ENCODE measurements at regions not wholly inside any gene's neighbourhood (a gene's known extent, or its start where the extent isn't known, plus 50 kb on each side); places are given as distances from the start of the nearest gene placed in this dataset.
"Not testable (repeated sequence)": the region's sequence is repeated elsewhere in the genome, so short reads cannot be mapped to it uniquely, and the experiment has no call there.

DNA sequence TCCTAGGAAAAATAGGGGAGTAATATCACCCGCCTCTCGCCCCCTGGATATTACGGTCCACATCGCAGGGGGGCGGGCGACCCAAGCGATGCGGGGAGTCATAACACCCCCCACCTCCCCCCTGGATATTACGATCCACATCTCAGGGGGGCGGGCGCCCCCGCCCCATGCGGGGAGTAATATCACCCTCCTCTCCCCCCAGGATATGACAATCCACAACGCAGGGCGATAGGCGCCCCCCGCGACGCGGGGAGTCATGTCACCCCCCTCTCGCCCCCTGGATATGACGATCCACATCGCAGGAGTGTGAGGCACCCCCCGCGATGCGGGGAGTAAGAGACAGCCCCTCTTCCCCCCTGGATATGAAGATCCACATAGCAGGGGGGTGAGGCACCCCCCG, 684.4 kb upstream of the PCDH9 start:
- Mint-ChIP-seq H3K36me3 (ENCODE audit: low read depth) (no peaks in the 10 kb centered on the region), H3K9me3 (peaks cover 21% of the 10 kb centered on the region), H3K27me3 (no peaks in the 10 kb centered on the region), H3K4me3 (no peak overlapping the region), H3K27ac (no peak overlapping the region), H3K4me1 (ENCODE audit: low read depth) (no peaks in the 10 kb centered on the region)
- intact Hi-C loops (cut with micrococcal nuclease): no loop called here

DNA sequence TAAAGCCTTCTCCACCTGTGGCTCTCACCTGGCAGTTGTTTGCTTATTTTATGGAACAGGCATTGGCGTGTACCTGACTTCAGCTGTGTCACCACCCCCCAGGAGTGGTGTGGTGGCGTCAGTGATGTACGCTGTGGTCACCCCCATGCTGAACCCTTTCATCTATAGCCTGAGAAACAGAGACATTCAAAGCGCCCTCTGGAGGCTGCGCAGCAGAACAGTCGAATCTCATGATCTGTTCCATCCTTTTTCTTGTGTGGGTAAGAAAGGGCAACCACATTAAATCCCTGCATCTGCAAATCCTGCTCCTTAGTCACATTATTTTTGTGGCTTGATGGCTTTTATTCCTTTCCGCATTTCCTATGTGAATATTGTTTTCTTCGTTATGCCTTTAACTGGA, 672.8 kb upstream of the PCDH9 start:
- H3K36me3 Mint-ChIP-seq (ENCODE audit: low read depth); intact Hi-C loops (cut with micrococcal nuclease); H3K27me3 Mint-ChIP-seq; H3K27ac Mint-ChIP-seq; H3K4me1 Mint-ChIP-seq (ENCODE audit: low read depth); H3K4me3 Mint-ChIP-seq: not testable (repeated sequence)
- peaks cover 76% of the 10 kb centered on the region for H3K9me3 Mint-ChIP-seq

DNA sequence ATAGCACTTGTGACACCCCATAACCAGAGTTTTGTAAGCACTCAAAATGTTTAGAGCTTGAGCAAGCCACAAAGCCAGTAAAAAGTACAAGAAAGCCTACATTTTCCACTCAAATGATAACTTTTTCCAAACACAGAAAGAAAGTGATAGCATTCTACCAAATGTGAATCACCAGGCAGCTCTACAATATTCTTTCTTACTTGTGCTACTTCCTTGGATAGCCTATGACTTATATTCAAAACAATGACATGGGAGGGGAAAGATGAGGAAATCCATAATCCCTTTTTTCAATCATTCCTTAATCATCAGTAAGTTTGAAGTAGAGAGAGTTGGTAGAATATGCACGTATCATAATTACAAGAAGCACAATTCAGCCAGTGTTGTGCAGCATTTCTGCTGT, 650.8 kb upstream of the PCDH9 start:
- no peaks in the 10 kb centered on the region for H3K36me3 Mint-ChIP-seq (ENCODE audit: low read depth)
- no peak overlapping the region for H3K4me3 Mint-ChIP-seq
- no peaks in the 10 kb centered on the region for H3K27me3 Mint-ChIP-seq
- no peak overlapping the region for H3K27ac Mint-ChIP-seq
- no peaks in the 10 kb centered on the region for H3K4me1 Mint-ChIP-seq (ENCODE audit: low read depth)
- intact Hi-C loops (cut with micrococcal nuclease): no loop called here
- H3K9me3 Mint-ChIP-seq: peaks cover 34% of the 10 kb centered on the region

DNA sequence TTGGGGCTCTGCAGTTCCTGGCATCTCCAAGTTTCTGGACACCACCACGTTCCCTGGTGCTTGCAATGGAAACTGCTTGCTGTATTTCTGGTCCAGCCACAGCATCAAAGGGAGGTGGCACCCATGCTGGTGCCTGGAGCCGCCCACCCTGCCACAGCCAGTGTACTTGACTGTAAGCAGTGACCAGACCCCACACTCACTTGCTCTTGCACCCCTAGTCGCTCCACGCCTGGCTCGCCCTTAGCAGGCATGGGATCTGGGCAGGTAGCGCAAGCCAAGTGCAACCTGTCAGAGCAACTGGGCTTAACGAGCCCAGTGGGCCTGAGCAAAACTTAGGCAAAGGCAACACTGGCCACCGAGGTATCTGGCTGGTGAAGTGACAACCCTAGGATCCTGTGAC, 648.2 kb upstream of the PCDH9 start:
- Mint-ChIP-seq H3K27ac (no peak overlapping the region), H3K9me3 (peaks cover 29% of the 10 kb centered on the region), H3K27me3 (no peaks in the 10 kb centered on the region), H3K36me3 (ENCODE audit: low read depth) (no peaks in the 10 kb centered on the region), H3K4me3 (no peak overlapping the region), H3K4me1 (ENCODE audit: low read depth) (no peaks in the 10 kb centered on the region)
- intact Hi-C loops (cut with micrococcal nuclease): no loop called here

DNA sequence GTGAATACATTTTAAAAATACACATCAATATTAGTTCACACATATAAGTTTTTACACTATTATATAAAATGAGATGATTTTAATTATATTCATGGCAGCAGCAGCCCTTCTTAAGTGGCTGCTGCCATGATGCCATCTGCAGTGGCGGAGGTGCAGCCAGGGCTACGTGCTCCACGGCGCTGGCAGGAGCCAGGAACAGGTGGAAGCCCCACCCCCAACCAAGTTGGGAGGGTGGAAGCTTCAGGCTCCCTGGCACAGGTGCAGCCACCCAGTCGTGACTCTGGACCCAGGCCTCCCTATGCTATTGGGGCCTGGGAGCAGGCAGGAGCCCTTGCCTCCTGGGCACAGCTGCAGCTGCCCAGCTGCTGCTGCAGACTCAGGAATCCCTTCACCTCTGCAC, 646.9 kb upstream of the PCDH9 start:
- intact Hi-C loops (cut with micrococcal nuclease): no loop called here
- H3K27me3 Mint-ChIP-seq: no peaks in the 10 kb centered on the region
- peaks cover 35% of the 10 kb centered on the region for H3K9me3 Mint-ChIP-seq
- H3K36me3 Mint-ChIP-seq (ENCODE audit: low read depth): no peaks in the 10 kb centered on the region
- no peak overlapping the region for H3K4me3 Mint-ChIP-seq
- H3K4me1 Mint-ChIP-seq (ENCODE audit: low read depth): no peaks in the 10 kb centered on the region
- H3K27ac Mint-ChIP-seq: no peak overlapping the region

DNA sequence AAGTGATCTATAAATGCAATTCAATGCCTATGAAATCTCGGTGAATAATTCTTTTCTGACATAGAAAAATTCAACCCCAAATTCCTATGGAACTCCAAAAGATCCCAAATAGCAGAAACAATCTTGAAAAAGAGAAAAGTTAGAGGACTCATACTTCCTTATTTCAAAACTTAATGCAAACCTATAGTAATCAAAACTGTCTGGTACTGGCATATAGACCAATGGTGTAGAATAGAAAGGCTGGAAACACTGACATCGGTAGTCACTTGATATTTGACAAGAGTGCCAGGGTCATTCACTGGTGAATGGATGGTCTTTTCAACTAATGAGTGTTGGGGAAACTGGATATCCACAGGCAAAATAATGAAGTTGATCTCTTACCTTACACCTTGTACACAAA, 637.1 kb upstream of the PCDH9 start:
- intact Hi-C loops (cut with micrococcal nuclease): no loop called here
- no peaks in the 10 kb centered on the region for H3K4me1 Mint-ChIP-seq (ENCODE audit: low read depth)
- peaks cover 13% of the 10 kb centered on the region for H3K9me3 Mint-ChIP-seq
- no peak overlapping the region for H3K27ac Mint-ChIP-seq
- H3K27me3 Mint-ChIP-seq: no peaks in the 10 kb centered on the region
- H3K4me3 Mint-ChIP-seq: no peak overlapping the region
- no peaks in the 10 kb centered on the region for H3K36me3 Mint-ChIP-seq (ENCODE audit: low read depth)

DNA sequence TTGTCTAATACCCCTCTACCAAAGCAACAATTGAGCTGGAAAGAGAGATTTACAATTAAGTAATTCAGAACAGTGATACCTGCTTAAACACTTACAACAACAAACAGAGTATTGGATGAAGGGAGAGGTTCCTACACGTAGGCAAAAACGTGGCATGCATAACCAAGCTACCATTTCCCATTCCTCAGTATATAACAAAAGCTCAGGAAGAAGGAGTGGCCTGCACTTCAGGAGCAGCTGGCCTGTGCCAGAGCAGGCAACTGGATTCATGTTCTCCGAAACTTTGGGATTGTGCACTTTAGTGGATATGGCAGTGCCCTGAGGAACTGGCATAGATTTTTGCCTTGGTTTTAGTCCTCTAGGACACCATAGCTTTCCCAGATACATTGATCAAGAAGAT, 630.2 kb upstream of the PCDH9 start:
- intact Hi-C loops (cut with micrococcal nuclease): no loop called here

DNA sequence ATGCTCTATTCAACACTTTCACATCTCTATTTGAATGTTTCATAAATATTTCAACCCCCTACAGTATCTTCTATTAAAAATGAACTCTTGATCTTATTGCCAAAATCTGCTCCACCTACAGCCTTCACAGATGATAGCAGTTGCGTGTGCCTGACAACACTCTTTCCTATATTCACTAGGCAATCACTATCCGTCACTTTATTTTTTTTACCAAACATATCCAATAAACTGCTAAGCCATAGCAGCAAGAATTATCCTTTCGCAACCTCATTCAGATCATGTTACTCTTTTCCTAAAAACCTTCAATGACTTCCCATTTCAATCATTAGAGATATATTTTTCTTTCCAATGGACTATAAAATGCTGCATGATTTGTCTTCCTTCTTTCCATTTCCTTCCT, 629.8 kb upstream of the PCDH9 start:
- H3K27me3 Mint-ChIP-seq: no peaks in the 10 kb centered on the region
- no peaks in the 10 kb centered on the region for H3K4me1 Mint-ChIP-seq (ENCODE audit: low read depth)
- H3K4me3 Mint-ChIP-seq: no peak overlapping the region
- H3K9me3 Mint-ChIP-seq: peaks cover 35% of the 10 kb centered on the region
- no peak overlapping the region for H3K27ac Mint-ChIP-seq
- intact Hi-C loops (cut with micrococcal nuclease): no loop called here
- H3K36me3 Mint-ChIP-seq (ENCODE audit: low read depth): no peaks in the 10 kb centered on the region

More for the DNA sequence above, 630.2 kb upstream of the PCDH9 start:
- Mint-ChIP-seq H3K9me3 (peaks cover 35% of the 10 kb centered on the region), H3K4me3 (no peak overlapping the region), H3K4me1 (ENCODE audit: low read depth) (no peaks in the 10 kb centered on the region), H3K27ac (no peak overlapping the region), H3K36me3 (ENCODE audit: low read depth) (no peaks in the 10 kb centered on the region), H3K27me3 (no peaks in the 10 kb centered on the region)

DNA sequence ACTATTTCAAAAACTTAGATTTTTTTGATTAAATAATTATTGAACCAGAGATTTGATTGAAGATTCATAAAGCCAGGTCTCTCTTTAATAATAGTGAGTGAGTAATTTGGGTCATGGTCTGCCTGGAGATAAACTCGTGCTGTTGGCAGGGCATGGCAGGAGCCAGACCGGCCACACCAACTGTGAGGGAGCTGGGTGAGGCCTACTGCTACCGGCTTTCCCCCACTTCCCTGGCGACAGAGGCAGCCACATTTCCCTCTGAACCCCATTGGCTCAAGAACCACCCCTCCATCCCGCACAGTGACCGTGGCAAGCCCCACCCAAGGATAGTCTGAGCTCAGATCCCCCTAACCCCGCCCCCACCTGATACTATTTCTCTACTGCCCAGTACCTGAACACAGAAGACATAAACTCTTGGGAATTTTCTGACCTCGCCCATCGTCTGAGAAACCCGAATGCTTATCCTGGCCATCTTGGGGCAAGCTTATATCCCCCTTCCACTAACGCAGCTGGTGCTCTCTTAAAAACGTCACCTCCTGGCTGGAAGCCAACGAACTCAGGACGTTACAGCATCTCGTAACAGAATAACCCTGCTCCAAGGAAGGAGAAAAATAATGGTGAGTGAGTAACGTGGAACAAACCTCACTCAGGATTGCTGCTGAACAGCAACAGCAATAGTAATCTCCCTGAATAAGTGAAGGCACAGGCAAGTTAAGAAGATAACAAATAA, 627.6 kb upstream of the PCDH9 start:
- Mint-ChIP-seq H3K4me1 (ENCODE audit: low read depth) (no peaks in the 10 kb centered on the region), H3K4me3 (no peak overlapping the region), H3K27ac (no peak overlapping the region), H3K9me3 (peaks cover 35% of the 10 kb centered on the region), H3K27me3 (no peaks in the 10 kb centered on the region), H3K36me3 (ENCODE audit: low read depth) (no peaks in the 10 kb centered on the region)
- intact Hi-C loops (cut with micrococcal nuclease): no loop called here

DNA sequence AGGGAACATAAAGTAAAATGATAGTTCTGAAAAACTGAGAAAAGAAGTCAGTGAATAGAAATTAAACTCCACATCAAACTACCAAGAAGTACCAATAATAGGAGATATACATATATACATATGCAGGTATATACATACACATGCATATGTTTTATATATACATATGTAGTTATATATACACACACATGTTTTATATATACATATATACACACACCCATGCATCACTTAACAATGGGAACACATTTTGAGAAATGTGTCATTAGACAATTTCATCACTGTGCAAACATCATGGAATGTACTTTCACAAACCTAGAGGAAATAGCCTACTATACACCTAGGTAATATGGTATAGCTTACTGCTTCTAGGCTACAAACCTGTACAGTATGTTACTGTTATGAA, 626.8 kb upstream of the PCDH9 start:
- Mint-ChIP-seq H3K9me3 (peaks cover 34% of the 10 kb centered on the region), H3K27me3 (no peaks in the 10 kb centered on the region), H3K27ac (no peak overlapping the region), H3K4me3 (no peak overlapping the region), H3K36me3 (ENCODE audit: low read depth) (no peaks in the 10 kb centered on the region), H3K4me1 (ENCODE audit: low read depth) (no peaks in the 10 kb centered on the region)
- intact Hi-C loops (cut with micrococcal nuclease): no loop called here

DNA sequence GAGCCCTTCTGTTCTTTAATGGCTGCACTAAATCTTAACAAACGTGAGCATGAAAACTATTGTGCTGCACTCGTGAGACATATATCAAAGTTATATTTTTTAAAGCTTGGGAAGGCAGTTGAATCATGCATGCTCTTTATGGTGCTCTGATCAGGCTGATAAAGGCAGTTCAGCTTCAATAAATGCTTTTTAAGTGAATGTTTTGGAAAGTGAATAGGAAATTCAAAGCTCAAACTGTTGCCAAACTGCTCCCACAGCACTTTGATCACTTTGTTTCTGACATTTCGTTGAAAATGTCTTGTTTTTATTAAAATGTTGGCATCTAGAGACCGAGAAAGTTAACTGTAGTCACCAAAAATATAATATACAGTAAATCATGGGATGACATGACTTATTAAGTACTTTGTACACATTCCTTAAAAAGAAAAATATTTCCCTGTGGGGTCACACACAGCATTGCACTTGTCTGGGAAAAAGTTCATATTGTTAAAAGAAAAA, 625.7 kb upstream of the PCDH9 start:
- Mint-ChIP-seq H3K4me3 (no peak overlapping the region), H3K4me1 (ENCODE audit: low read depth) (no peaks in the 10 kb centered on the region), H3K27me3 (no peaks in the 10 kb centered on the region), H3K36me3 (ENCODE audit: low read depth) (no peaks in the 10 kb centered on the region), H3K27ac (no peak overlapping the region), H3K9me3 (peaks cover 42% of the 10 kb centered on the region)
- intact Hi-C loops (cut with micrococcal nuclease): no loop called here

DNA sequence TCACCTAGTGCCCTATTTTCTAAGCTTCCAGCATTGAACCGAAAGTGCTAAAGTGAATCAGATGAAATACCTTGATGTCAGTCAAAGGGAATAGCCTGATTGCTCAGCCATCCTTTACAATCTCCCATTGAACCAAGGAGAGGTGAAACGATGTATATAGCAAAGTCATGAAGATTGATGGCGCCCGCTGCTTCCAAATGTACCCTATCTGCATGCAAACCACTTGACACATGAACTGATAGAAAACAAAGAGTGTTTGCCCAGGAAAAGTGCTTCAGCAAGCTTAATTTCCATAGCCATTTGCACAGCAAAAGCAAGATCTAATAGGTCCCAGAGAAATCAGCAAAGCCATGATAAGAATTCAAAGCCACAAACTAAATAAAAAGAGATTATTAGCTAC, 624.9 kb upstream of the PCDH9 start:
- Mint-ChIP-seq H3K4me3 (no peak overlapping the region), H3K27ac (no peak overlapping the region), H3K9me3 (peaks cover 37% of the 10 kb centered on the region), H3K4me1 (ENCODE audit: low read depth) (no peaks in the 10 kb centered on the region), H3K27me3 (no peaks in the 10 kb centered on the region), H3K36me3 (ENCODE audit: low read depth) (no peaks in the 10 kb centered on the region)
- intact Hi-C loops (cut with micrococcal nuclease): no loop called here

DNA sequence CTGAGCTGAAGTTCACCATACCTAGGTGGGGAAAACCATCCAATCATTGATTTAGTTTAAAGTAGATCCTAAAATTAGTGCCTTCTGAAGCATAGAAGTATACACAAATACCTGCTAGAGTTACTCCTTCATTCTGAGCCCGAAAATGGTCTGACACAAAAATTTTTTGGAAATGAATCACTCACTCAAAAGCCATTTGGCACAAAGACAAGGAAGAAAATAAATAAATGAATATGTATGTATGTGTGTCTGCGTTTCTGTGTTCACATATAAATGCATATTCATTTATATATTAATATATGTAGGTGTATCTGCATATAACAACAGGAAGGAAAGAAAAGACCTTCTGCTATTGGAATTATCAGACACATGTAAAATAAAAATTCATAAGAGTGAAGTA, 614.4 kb upstream of the PCDH9 start:
- Mint-ChIP-seq H3K4me3 (no peak overlapping the region), H3K27ac (no peak overlapping the region), H3K36me3 (ENCODE audit: low read depth) (no peaks in the 10 kb centered on the region), H3K27me3 (no peaks in the 10 kb centered on the region), H3K4me1 (ENCODE audit: low read depth) (no peaks in the 10 kb centered on the region), H3K9me3 (peaks cover 16% of the 10 kb centered on the region)
- intact Hi-C loops (cut with micrococcal nuclease): no loop called here

DNA sequence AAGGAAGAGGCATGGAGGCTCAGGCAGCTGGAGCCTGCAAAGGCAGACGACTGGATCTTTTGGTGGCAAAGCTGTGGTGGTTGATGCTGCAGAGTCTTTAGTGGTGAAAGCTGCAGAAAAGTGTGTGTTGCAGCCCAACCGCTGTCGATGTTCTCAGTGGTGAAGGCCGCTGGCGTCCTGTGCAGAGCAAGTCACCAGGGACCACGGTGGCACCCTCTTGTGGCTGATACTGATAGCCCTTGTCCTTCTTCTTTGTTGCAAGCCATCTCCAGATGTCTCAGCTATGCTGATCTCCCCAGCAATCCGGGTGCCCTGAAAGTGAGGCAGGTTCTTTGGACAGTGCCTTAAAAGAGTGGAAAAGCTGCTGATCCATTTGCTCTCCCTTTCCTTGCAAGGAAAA, 610.9 kb upstream of the PCDH9 start:
- H3K27me3 Mint-ChIP-seq: no peaks in the 10 kb centered on the region
- H3K27ac Mint-ChIP-seq: no peak overlapping the region
- H3K4me3 Mint-ChIP-seq: no peak overlapping the region
- no peaks in the 10 kb centered on the region for H3K36me3 Mint-ChIP-seq (ENCODE audit: low read depth)
- peaks cover 16% of the 10 kb centered on the region for H3K9me3 Mint-ChIP-seq
- intact Hi-C loops (cut with micrococcal nuclease): no loop called here
- H3K4me1 Mint-ChIP-seq (ENCODE audit: low read depth): no peaks in the 10 kb centered on the region

DNA sequence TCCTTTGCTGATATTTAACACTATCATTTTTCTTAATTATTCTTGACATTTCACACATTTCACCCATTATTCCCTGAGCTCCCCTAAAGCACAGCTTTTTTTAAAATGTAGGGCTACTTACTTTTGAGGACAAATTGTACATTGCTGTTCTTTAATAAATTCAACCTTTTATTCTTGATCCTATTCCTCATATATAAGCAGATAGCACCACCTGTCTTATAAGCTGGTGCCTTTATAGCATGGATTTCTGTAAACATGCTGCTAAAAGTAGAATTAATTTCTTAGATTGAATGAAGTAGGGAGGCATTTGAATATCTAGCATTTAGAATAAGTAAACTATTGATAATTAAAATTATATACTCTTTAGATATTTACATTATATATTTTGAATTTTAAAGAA, 603.4 kb upstream of the PCDH9 start:
- H3K36me3 Mint-ChIP-seq (ENCODE audit: low read depth): no peaks in the 10 kb centered on the region
- no peaks in the 10 kb centered on the region for H3K9me3 Mint-ChIP-seq
- H3K27me3 Mint-ChIP-seq: no peaks in the 10 kb centered on the region

More for the DNA sequence above, 603.4 kb upstream of the PCDH9 start:
- no peak overlapping the region for H3K27ac Mint-ChIP-seq
- intact Hi-C loops (cut with micrococcal nuclease): no loop called here
- no peaks in the 10 kb centered on the region for H3K4me1 Mint-ChIP-seq (ENCODE audit: low read depth)
- no peak overlapping the region for H3K4me3 Mint-ChIP-seq
